CD14-positive monocyte (primary cell): ENCODE measurements at regions not wholly inside any gene's neighbourhood (a gene's known extent, or its start where the extent isn't known, plus 50 kb on each side); places are given as distances from the start of the nearest gene placed in this dataset.

ENCODE experiments used
- DNase-seq, 3 donors: peaks; one replicate each; pipeline ENCODE4 v3.0.0-alpha.2; 2011 to 2022
- H2AFZ ChIP-seq: 2 replicates; pipeline ENCODE4 v1.6.0; 2012; ENCODE audit warnings: mild to moderate bottlenecking, low read depth, low read length, inconsistent platforms; ENCODE audit not compliant: insufficient read depth, poor library complexity, severe bottlenecking
- H3K27ac ChIP-seq, 2 donors: 1 replicate in 1 of 2; 2 replicates in 1 of 2; pipeline ENCODE4 v1.5.1; 2012 to 2013; ENCODE audit warnings: low read length in 2 of 2, control low read depth in 1 of 2, inconsistent platforms in 1 of 2, low read depth in 1 of 2, mild to moderate bottlenecking in 1 of 2
- H3K27me3 ChIP-seq, 2 donors: one replicate each; pipeline versions ENCODE4 v1.6.0 to v1.6.1; 2011 to 2013; ENCODE audit warnings: low read length in 2 of 2; ENCODE audit not compliant: control insufficient read depth in 2 of 2, insufficient read depth in 2 of 2
- H3K36me3 ChIP-seq, 2 donors: replicated peaks in 1 of 2; 1 replicate in 1 of 2; 2 replicates in 1 of 2; pipeline versions ENCODE4 v1.5.1 to v1.6.1; 2012 to 2013; ENCODE audit warnings: low read length in 2 of 2, control low read depth in 1 of 2, inconsistent platforms in 1 of 2, mild to moderate bottlenecking in 1 of 2; ENCODE audit not compliant: insufficient read depth in 2 of 2, control insufficient read depth in 1 of 2
- H3K4me1 ChIP-seq, 2 donors: 1 replicate in 1 of 2; 2 replicates in 1 of 2; pipeline versions ENCODE4 v1.5.1 to v1.6.1; 2012 to 2013; ENCODE audit warnings: low read length in 2 of 2, control low read depth in 1 of 2, inconsistent platforms in 1 of 2, mild to moderate bottlenecking in 1 of 2, moderate library complexity in 1 of 2; ENCODE audit not compliant: insufficient read depth in 2 of 2, control insufficient read depth in 1 of 2
- H3K4me2 ChIP-seq: replicated peaks from 2 replicates; pipeline ENCODE3; 2012; ENCODE audit warnings: low read length, moderate library complexity, mild to moderate bottlenecking; ENCODE audit not compliant: poor library complexity, severe bottlenecking; ENCODE audit errors: extremely low read depth
- H3K4me3 ChIP-seq, 3 experiments: fragments of 200-600 bp in 1 of 3; sonication (generic) in 1 of 3; replicated peaks in 1 of 3; 1 replicate in 2 of 3; 2 replicates in 1 of 3; pipeline ENCODE4 v1.5.1; 2011 to 2013; ENCODE audit warnings: low read length in 3 of 3, mild to moderate bottlenecking in 3 of 3, control low read depth in 2 of 3, low read depth in 2 of 3, inconsistent platforms in 1 of 3, moderate library complexity in 1 of 3
- H3K79me2 ChIP-seq: 2 replicates; pipeline ENCODE4 v1.6.0; 2012; ENCODE audit warnings: mild to moderate bottlenecking, control low read depth, inconsistent platforms, low read length, moderate library complexity; ENCODE audit not compliant: insufficient read depth
- H3K9ac ChIP-seq: 2 replicates; pipeline ENCODE4 v1.6.0; 2017; ENCODE audit warnings: low read length, mild to moderate bottlenecking; ENCODE audit not compliant: insufficient read depth, poor library complexity, severe bottlenecking
- H3K9me3 ChIP-seq, 2 donors: replicated peaks in 1 of 2; 1 replicate in 1 of 2; 2 replicates in 1 of 2; pipeline versions ENCODE4 v1.5.1 to v1.6.1; 2012 to 2013; ENCODE audit warnings: low read length in 2 of 2, control low read depth in 1 of 2; ENCODE audit not compliant: control insufficient read depth in 1 of 2, insufficient read depth in 1 of 2
- H4K20me1 ChIP-seq: 2 replicates; pipeline ENCODE4 v1.6.0; 2012; ENCODE audit warnings: mild to moderate bottlenecking, low read length, control low read depth, moderate library complexity; ENCODE audit not compliant: insufficient read depth
- H3K27ac Mint-ChIP-seq, 7 donors: one replicate each; pipeline ENCODE4 v1.8.0; 2020; ENCODE audit warnings: mild to moderate bottlenecking in 7 of 7, mixed read lengths in 7 of 7, moderate library complexity in 6 of 7, inconsistent platforms in 2 of 7
- H3K27me3 Mint-ChIP-seq, 3 donors: one replicate each; pipeline ENCODE4 v1.8.0; 2021 to 2022; ENCODE audit warnings: low read depth in 3 of 3, mild to moderate bottlenecking in 3 of 3, mixed read lengths in 3 of 3, moderate library complexity in 3 of 3, inconsistent platforms in 1 of 3
- H3K36me3 Mint-ChIP-seq, 2 donors: one replicate each; pipeline ENCODE4 v1.8.0; 2020; ENCODE audit warnings: mixed read lengths in 2 of 2, inconsistent platforms in 1 of 2, mild to moderate bottlenecking in 1 of 2
- H3K4me1 Mint-ChIP-seq: one replicate; pipeline ENCODE4 v1.8.0; 2020; ENCODE audit warnings: mild to moderate bottlenecking, mixed read lengths
- H3K4me3 Mint-ChIP-seq, 2 donors: one replicate each; pipeline ENCODE4 v1.8.0; 2020; ENCODE audit warnings: mild to moderate bottlenecking in 2 of 2, mixed read lengths in 2 of 2, moderate library complexity in 1 of 2
- H3K9me3 Mint-ChIP-seq, 7 donors: one replicate each; pipeline ENCODE4 v1.8.0; 2020 to 2022; ENCODE audit warnings: mixed read lengths in 7 of 7, mild to moderate bottlenecking in 6 of 7, moderate library complexity in 6 of 7, inconsistent platforms in 2 of 7
- CTCF ChIP-seq: fragments of 200-600 bp; IDR thresholded peaks from one replicate; pipeline ENCODE4 v1.8.0; 2022; ENCODE audit warnings: antibody characterized with exemption, mild to moderate bottlenecking
- WGBS: methylation state at CpG from one replicate; pipeline ENCODE4 v1.1.5; 2013; ENCODE audit warnings: missing lambda C conversion rate; ENCODE audit not compliant: insufficient coverage; 5-methylcytosine and 5-hydroxymethylcytosine counted together
- intact Hi-C, 2 donors: fragments of 100-400 bp; cut with micrococcal nuclease; formaldehyde crosslinking; loops; one replicate each; pipeline versions ENCODE4 v1.15.0 to v1.15.1; 2023

GRCh38 chr16:66300037-66300436, 66.5 kb upstream of the CDH5 start:
- Histone ChIP-seq H3K36me3 (no peaks in the 10 kb centered on the region), H3K9ac (no peak overlapping the region), H3K4me2 (no peak overlapping the region), H4K20me1 (no peaks in the 10 kb centered on the region), H2AFZ (no peak overlapping the region), H3K27ac (no peak overlapping the region), H3K4me1 (no peaks in the 10 kb centered on the region), H3K4me3 (no peak overlapping the region), H3K79me2 (no peaks in the 10 kb centered on the region), H3K27me3 (no peaks in the 10 kb centered on the region), H3K9me3 (peaks cover 0 to 6% of the 10 kb centered on the region in 2 donors)
- no peak for TF ChIP-seq CTCF
- DNase-seq: no peak
- Mint-ChIP-seq H3K27ac (no peak overlapping the region), H3K9me3 (peaks cover 0 to 8% (median 4%) of the 10 kb centered on the region in 7 donors), H3K27me3 (peaks cover 2 to 13% (median 8%) of the 10 kb centered on the region in 3 donors), H3K36me3 (no peaks in the 10 kb centered on the region), H3K4me3 (no peak overlapping the region), H3K4me1 (peaks cover 6% of the 10 kb centered on the region)
- no CpG with 5 or more reads among the region's 3 CpGs for WGBS
- intact Hi-C loops: no loop called here

- Histone ChIP-seq H3K27ac (no peak overlapping the region), H3K9me3 (peaks cover 0 to 6% of the 10 kb centered on the region in 2 donors), H4K20me1 (no peaks in the 10 kb centered on the region), H3K4me2 (no peak overlapping the region), H2AFZ (no peak overlapping the region), H3K4me3 (no peak overlapping the region), H3K9ac (no peak overlapping the region), H3K27me3 (no peaks in the 10 kb centered on the region), H3K36me3 (no peaks in the 10 kb centered on the region), H3K79me2 (no peaks in the 10 kb centered on the region), H3K4me1 (no peaks in the 10 kb centered on the region)
- Mint-ChIP-seq H3K4me3 (no peak overlapping the region), H3K27me3 (peaks cover 4 to 13% (median 5%) of the 10 kb centered on the region in 3 donors), H3K36me3 (no peaks in the 10 kb centered on the region), H3K9me3 (peaks cover 0 to 8% (median 4%) of the 10 kb centered on the region in 7 donors), H3K4me1 (peaks cover 6% of the 10 kb centered on the region), H3K27ac (no peak overlapping the region)
- DNase-seq: no peak
- intact Hi-C loops: no loop called here
- no peak for TF ChIP-seq CTCF
- no CpG with 5 or more reads among the region's 1 CpG for WGBS
Measured at GRCh38 chr16:66299349-66299748, 67.1 kb upstream of the CDH5 start.
